Right atrium auricular region (tissue), 2 donors: ENCODE measurements at regions not wholly inside any gene's neighbourhood (a gene's known extent, or its start where the extent isn't known, plus 50 kb on each side); places are given as distances from the start of the nearest gene placed in this dataset.

Experiments used
- DNase-seq: peaks from one replicate; pipeline ENCODE4 v3.0.0-alpha.2; 2019; ENCODE audit warnings: low spot score
- H3K27ac ChIP-seq, 2 donors: fragments of 200-600 bp; sonication (generic); 1 replicate in 1 of 2; 2 replicates in 1 of 2; pipeline ENCODE4 v1.5.1; 2016 to 2019
- H3K27me3 ChIP-seq, 2 donors: fragments of 200-600 bp; sonication (generic); one replicate each; pipeline versions ENCODE4 v1.5.1 to v1.6.0; 2017 to 2019
- H3K36me3 ChIP-seq: fragments of 200-600 bp; sonication (generic); one replicate; pipeline ENCODE4 v1.5.1; 2016
- H3K4me1 ChIP-seq, 2 donors: fragments of 200-600 bp; sonication (generic); one replicate each; pipeline versions ENCODE4 v1.5.1 to v1.6.0; 2017 to 2019
- H3K4me3 ChIP-seq, 2 donors: fragments of 200-600 bp; sonication (generic); 1 replicate in 1 of 2; 2 replicates in 1 of 2; pipeline ENCODE4 v1.5.1; 2017 to 2019; ENCODE audit warnings: mild to moderate bottlenecking in 1 of 2, moderate library complexity in 1 of 2
- H3K9me3 ChIP-seq, 2 donors: fragments of 200-600 bp; sonication (generic); one replicate each; pipeline ENCODE4 v1.5.1; 2019
- TF ChIP-seq, protein P1 (sequence below), 2 donors: fragments of 200-600 bp; sonication (generic); IDR thresholded peaks; one replicate each; pipeline ENCODE4 v1.5.1; 2019; ENCODE audit warnings: antibody characterized with exemption in 2 of 2

DNA sequence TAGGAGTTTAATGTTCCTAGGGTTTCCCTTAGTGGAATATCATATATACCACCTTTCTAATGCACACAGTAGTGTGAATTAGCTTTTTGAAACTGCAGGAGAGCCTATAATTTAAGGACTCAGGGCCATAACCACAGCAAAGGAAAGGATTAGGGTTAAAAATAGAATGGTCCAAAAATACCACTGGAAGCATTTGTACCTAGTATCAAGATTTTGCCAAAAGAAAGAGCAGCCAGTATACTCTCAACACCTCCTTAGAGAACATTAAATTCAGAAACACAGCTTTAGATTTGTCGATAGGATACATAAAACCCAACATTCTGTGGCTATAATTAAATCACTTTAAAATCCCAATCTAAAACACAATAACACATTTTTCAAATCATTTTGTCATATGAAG lies 634.9 kb downstream of the EPHA4 start:
- Histone ChIP-seq H3K9me3 (no peaks in the 10 kb centered on the region), H3K4me1 (peaks cover 0 to 8% of the 10 kb centered on the region in 2 donors), H3K27ac (peak overlapping the region; percentile 58 to 85), H3K27me3 (no peaks in the 10 kb centered on the region), H3K4me3 (peak overlapping the region; percentile 21 to 40), H3K36me3 (no peaks in the 10 kb centered on the region)
- DNase-seq: no peak
- TF ChIP-seq, protein P1, sequence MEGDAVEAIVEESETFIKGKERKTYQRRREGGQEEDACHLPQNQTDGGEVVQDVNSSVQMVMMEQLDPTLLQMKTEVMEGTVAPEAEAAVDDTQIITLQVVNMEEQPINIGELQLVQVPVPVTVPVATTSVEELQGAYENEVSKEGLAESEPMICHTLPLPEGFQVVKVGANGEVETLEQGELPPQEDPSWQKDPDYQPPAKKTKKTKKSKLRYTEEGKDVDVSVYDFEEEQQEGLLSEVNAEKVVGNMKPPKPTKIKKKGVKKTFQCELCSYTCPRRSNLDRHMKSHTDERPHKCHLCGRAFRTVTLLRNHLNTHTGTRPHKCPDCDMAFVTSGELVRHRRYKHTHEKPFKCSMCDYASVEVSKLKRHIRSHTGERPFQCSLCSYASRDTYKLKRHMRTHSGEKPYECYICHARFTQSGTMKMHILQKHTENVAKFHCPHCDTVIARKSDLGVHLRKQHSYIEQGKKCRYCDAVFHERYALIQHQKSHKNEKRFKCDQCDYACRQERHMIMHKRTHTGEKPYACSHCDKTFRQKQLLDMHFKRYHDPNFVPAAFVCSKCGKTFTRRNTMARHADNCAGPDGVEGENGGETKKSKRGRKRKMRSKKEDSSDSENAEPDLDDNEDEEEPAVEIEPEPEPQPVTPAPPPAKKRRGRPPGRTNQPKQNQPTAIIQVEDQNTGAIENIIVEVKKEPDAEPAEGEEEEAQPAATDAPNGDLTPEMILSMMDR (IDR thresholded peaks at IDR 0.05): no peak

DNA sequence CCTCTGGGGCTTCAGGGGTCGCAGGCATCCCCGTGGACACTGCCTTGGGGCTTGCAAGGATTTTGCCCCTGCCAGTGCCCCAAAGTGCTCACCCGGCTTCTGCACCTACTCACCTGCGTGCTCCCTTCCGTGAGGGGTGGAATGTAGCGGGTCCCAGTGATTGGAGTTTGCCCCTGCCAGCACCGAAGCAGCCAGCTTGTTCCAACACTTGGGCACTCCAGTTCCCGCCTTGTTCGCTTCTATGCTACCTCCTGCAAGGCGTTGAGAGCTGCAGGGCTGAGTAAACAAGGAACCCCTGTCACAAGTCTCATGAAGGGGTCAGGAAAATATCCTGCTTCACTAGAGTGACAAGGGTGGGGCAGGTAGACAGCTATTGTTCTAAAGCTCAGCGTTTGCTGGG lies 631.5 kb downstream of the EPHA4 start:
- H3K4me1 ChIP-seq: peaks cover 0 to 8% of the 10 kb centered on the region in 2 donors
- no peaks in the 10 kb centered on the region for H3K27me3 ChIP-seq
- no peak for DNase-seq
- peak overlapping the region; percentile 7 to 20 for H3K27ac ChIP-seq
- H3K36me3 ChIP-seq: no peaks in the 10 kb centered on the region
- TF ChIP-seq, protein P1 (IDR thresholded peaks at IDR 0.05): no peak
- no peak overlapping the region for H3K4me3 ChIP-seq
- H3K9me3 ChIP-seq: no peaks in the 10 kb centered on the region

DNA sequence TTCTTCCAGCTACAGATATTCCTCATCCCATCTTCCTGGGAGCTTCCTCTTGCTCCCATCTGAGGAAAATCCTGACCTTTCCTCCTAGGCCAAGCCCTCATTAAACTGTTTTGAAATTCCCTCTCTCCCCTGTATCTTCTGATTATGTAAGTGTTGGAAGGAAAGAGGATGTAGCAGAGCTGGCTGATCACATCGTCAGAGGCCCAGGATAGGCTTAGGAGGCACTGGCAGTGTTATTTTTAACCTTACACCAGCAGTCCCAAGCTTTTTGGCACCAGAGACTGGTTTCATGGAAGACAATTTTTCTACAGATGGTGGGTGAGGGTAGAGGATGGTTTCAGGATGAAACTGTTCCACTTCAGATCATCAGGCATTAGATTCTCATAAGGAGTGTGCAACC lies 630.4 kb downstream of the EPHA4 start:
- H3K4me1 ChIP-seq: peaks cover 0 to 8% of the 10 kb centered on the region in 2 donors
- no peaks in the 10 kb centered on the region for H3K36me3 ChIP-seq
- no peaks in the 10 kb centered on the region for H3K9me3 ChIP-seq
- H3K27me3 ChIP-seq: no peaks in the 10 kb centered on the region
- no peak for DNase-seq
- TF ChIP-seq, protein P1 (IDR thresholded peaks at IDR 0.05): no peak
- peak overlapping the region; percentile 19 to 20 for H3K27ac ChIP-seq
- no peak overlapping the region for H3K4me3 ChIP-seq

DNA sequence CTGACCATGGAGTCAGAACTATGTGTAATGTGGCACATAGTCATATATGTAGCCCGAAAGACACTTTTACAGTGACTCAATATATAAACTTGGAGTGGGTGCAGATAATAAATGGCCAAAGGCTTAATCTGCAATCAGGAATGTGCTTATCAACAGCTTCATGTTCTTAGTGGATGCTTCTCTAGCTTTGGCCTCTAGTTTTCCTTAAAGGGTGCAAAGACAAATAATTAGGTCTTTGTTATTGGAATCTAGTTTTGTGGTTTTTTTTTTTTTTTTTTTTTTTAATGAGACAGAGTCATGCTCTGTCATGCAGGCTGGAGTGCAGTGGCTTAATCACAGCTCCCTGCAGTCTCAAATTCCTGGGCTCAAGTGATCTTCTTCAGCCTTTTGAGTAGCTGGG lies 625.6 kb downstream of the EPHA4 start:
- H3K9me3 ChIP-seq: no peaks in the 10 kb centered on the region
- no peaks in the 10 kb centered on the region for H3K27me3 ChIP-seq
- peaks cover 0 to under 1% of the 10 kb centered on the region in 2 donors for H3K4me1 ChIP-seq
- no peak for DNase-seq
- H3K4me3 ChIP-seq: no peak overlapping the region
- no peak overlapping the region for H3K27ac ChIP-seq
- no peaks in the 10 kb centered on the region for H3K36me3 ChIP-seq
- TF ChIP-seq, protein P1 (IDR thresholded peaks at IDR 0.05): no peak

DNA sequence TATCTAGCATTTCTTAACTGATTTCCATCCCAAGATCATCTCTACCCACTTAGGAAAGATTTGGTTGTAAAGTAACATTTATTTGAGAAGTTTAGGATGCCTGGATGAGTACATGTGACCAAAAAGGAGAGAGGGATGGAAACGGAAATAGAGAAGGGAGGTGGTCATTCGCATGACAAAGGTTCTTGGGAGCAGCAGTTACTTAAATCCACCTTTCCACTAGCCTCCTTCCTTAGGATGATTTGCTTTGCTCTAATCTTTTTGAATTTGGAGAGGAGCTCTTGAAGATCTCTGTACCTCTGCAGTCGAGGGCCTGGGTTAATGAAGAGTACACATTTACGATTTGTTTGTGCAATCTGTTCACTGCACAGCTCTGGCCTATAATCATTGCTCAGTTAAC lies 623.5 kb downstream of the EPHA4 start:
- Histone ChIP-seq H3K27ac (no peak overlapping the region), H3K9me3 (no peaks in the 10 kb centered on the region), H3K27me3 (no peaks in the 10 kb centered on the region), H3K4me3 (no peak overlapping the region), H3K36me3 (no peaks in the 10 kb centered on the region), H3K4me1 (no peaks in the 10 kb centered on the region)
- DNase-seq: no peak
- TF ChIP-seq, protein P1 (IDR thresholded peaks at IDR 0.05): no peak

DNA sequence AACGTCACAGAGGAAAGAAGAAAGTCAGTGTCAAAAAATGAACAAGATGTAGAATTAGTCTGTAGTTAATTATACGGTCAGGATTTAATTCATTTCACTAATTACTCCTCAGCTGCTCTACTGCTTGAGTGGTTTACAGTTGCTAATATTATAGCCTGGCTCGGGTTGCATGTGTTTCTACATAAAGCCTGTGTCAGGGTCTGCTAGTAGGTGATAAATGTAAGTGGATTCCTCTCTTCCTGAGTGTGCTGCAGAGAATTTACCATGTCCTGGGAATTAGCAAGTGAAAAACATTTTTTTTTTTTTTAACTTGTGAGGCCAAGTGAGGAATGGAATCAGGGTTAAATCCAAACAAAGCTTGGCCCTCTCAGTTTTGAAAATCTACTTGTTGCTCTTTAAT lies 622.6 kb downstream of the EPHA4 start:
- Histone ChIP-seq H3K27me3 (no peaks in the 10 kb centered on the region), H3K9me3 (no peaks in the 10 kb centered on the region), H3K36me3 (no peaks in the 10 kb centered on the region), H3K27ac (no peak overlapping the region), H3K4me3 (no peak overlapping the region), H3K4me1 (no peaks in the 10 kb centered on the region)
- DNase-seq: no peak
- TF ChIP-seq, protein P1 (IDR thresholded peaks at IDR 0.05): no peak
